ENCODE measurements at regions not wholly inside any gene's neighbourhood (a gene's known extent, or its start where the extent isn't known, plus 50 kb on each side); places are given as distances from the start of the nearest gene placed in this dataset.

- TF ChIP-seq EZH2 (IDR thresholded peaks at IDR 0.05; ENCODE audit: insufficient read depth, poor library complexity, severe bottlenecking) (no peak), EZH2phosphoT487 (IDR thresholded peaks at IDR 0.05; ENCODE audit: insufficient read depth, low read depth) (no peak)
Observed at GRCh38 chr4:59973492-59973891, 1226.6 kb upstream of the ADGRL3 start.

Measured in GM23248 (cell line).